ACC112 (cell line): ENCODE measurements at regions not wholly inside any gene's neighbourhood (a gene's known extent, or its start where the extent isn't known, plus 50 kb on each side); places are given as distances from the start of the nearest gene placed in this dataset.
"Not testable (repeated sequence)": the region's sequence is repeated elsewhere in the genome, so short reads cannot be mapped to it uniquely, and the experiment has no call there.

Experiments
- H2AFZ ChIP-seq: fragments of 200-600 bp; sonication (generic); one replicate; pipeline ENCODE4 v1.6.0; 2017; ENCODE audit warnings: antibody characterized with exemption, low read length; ENCODE audit not compliant: unreplicated experiment
- H3K27ac ChIP-seq: fragments of 200-600 bp; sonication (generic); 2 replicates; pipeline ENCODE4 v1.5.1; 2014; ENCODE audit warnings: low read depth, mild to moderate bottlenecking, antibody characterized with exemption, low read length, moderate library complexity
- H3K27me3 ChIP-seq: fragments of 200-600 bp; sonication (generic); 2 replicates; pipeline ENCODE4 v1.6.1; 2014; ENCODE audit warnings: mild to moderate bottlenecking, antibody characterized with exemption, low read length, moderate library complexity, mixed read lengths; ENCODE audit not compliant: insufficient read depth
- H3K36me3 ChIP-seq: fragments of 200-600 bp; sonication (generic); 2 replicates; pipeline ENCODE4 v1.6.1; 2016; ENCODE audit warnings: mild to moderate bottlenecking, antibody characterized with exemption, low read length, moderate library complexity, mixed read lengths; ENCODE audit not compliant: insufficient read depth
- H3K4me1 ChIP-seq: fragments of 200-600 bp; sonication (generic); one replicate; pipeline ENCODE4 v1.6.1; 2016; ENCODE audit warnings: low read length, mixed read lengths; ENCODE audit not compliant: insufficient read depth, unreplicated experiment, control insufficient read depth
- H3K4me3 ChIP-seq: fragments of 200-600 bp; sonication (generic); 2 replicates; pipeline ENCODE4 v1.5.1; 2014; ENCODE audit warnings: mild to moderate bottlenecking, low read depth, low read length
- H3K79me2 ChIP-seq: fragments of 200-600 bp; sonication (generic); one replicate; pipeline ENCODE4 v1.6.0; 2016; ENCODE audit warnings: low read length; ENCODE audit not compliant: control insufficient read depth, unreplicated experiment, insufficient read depth

DNA sequence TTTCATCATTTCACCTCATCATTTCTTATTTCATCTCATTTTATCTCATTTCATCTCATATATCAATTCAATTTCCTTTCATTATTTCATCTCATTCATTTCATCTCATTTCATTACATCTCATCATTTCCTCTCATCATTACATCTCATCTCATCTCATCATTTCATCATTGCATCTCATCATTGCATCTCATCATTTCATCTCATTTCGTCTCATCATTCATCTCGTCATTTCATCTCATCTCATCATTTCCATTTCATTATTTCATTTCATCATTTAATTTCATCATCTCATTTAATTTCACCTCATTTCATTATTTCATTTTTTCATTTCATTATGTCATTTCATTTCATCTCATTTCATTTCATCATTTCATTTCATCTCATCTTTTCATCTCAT, 168.5 kb upstream of the FAM72C start:
- not testable (repeated sequence) for H3K36me3 ChIP-seq, H3K4me3 ChIP-seq, H3K27ac ChIP-seq, H2AFZ ChIP-seq, H3K79me2 ChIP-seq, H3K27me3 ChIP-seq, H3K4me1 ChIP-seq

DNA sequence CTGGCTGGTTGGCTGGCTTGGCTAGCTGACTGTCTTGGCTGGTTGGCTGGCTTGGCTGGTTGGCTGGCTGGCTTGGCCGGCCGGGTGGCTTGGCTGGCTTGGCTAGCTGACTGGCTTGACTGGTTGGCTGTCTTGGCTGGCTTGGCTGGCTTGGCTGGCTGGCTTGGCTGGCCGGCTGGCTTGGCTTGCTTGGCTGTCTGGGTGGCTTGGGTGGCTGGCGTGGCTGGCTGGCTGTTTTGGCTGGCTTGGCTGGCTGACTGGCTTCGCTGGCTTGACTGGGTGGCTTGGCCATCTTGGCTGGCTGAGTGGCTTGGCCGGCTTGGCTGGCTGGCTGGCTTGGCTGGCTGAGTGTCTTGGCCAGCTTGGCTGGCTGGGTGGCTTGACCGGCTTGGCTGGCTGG, 133.2 kb upstream of the FAM72C start:
- not testable (repeated sequence) for H3K27ac ChIP-seq, H3K4me3 ChIP-seq, H3K4me1 ChIP-seq, H2AFZ ChIP-seq, H3K79me2 ChIP-seq, H3K36me3 ChIP-seq, H3K27me3 ChIP-seq

DNA sequence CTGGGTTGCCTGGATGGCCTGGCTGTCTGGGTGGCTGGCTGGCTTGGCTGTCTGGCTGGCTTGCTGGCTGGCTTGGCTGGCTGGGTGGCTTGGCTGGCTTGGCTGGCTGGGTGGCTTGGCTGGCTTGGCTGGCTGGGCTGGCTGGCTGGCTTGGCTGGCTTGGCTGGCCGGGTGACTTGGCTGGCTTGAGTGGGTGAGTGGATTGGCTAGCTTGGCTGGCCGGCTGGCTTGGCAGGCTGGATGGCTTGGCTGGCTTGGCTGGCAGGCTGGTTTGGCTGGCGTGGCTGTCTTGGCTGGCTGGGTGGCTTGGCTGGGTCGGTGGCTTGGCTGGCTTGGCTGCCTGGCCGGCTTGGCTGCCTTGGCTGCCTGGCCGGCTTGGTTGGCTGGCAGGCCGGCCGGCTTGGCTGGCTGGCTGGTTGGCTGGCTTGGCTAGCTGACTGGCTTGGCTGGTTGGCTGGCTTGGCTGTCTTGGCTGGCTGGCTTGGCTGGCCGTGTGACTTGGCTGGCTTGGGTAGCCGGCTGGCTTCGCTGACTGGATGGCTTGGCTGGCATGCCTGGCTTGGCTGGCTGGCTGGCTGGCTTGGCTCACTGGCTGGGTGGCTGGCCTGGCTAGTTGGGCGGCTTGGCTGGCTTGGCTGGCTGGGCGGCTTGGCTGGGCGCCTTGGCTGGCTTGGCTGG, 132.4 kb upstream of the FAM72C start:
- not testable (repeated sequence) for H3K27me3 ChIP-seq, H3K79me2 ChIP-seq, H3K27ac ChIP-seq, H2AFZ ChIP-seq, H3K4me3 ChIP-seq, H3K36me3 ChIP-seq, H3K4me1 ChIP-seq

DNA sequence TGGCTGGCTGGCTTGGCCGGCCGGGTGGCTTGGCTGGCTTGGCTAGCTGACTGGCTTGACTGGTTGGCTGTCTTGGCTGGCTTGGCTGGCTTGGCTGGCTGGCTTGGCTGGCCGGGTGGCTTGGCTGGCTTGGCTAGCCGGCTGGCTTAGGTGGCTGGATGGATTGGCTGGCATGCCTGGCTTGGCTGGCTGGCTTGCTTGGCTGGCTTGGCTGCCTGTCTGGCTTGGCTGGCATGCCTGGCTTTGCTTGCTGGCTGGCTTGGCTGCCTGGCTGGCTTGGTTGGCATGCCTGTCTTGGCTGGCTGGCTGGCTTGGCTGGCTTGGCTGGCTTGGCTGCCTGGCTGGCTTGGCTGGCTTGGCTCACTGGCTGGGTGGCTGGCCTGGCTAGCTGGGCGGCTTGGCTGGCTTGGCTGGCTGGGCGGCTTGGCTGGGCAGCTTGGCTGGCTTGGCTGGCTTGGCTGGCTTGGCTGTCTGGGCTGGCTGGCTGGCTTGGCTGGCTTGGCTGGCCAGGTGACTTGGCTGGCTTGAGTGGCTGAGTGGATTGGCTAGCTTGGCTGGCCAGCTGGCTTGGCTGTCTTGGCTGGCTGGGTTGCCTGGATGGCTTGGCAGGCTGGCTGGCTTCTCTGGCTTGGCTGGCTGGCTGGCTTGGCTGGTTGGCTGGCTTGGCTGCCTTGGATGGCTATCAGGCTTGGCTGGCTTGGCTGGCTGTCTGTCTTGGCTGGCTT, 131.5 kb upstream of the FAM72C start:
- H3K79me2 ChIP-seq, H3K36me3 ChIP-seq, H2AFZ ChIP-seq, H3K4me1 ChIP-seq, H3K27me3 ChIP-seq, H3K27ac ChIP-seq, H3K4me3 ChIP-seq: not testable (repeated sequence)

DNA sequence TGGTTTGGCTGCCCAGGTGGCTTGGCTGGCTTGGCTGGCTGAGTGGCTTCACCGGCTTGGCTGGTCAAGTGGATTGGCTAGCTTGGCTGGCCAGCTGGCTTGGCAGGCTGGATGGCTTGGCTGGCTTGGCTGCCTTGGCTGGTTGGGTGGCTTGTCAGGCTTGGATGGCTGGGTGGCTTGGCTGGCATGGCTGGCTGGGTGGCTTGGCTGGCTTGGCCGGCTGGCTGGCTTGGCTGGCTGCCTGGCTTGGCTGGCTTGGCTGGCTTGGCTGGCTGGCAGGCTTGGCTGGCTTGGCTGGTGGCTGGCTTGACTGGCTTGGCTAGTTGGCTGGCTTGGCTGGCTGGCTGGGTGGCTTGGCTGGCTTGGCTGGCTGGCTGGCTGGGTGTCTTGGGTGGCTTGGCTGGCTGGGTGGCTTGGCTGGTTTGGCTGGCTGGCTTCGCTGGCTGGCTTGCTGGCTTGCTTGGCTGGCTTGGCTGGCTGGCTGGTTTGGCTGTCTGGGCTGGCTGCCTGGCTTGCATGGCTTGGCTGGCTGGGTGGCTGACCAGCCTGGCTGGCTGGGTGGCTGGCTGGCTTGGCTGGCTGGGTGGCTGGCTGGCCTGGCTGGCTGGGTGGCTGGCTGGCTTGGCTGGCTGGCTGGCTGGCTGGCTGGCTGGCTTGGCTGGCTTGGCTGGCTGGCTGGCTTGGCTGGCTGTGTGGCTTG, 130.4 kb upstream of the FAM72C start:
- not testable (repeated sequence) for H3K4me1 ChIP-seq, H2AFZ ChIP-seq, H3K27ac ChIP-seq, H3K36me3 ChIP-seq, H3K27me3 ChIP-seq, H3K79me2 ChIP-seq, H3K4me3 ChIP-seq

DNA sequence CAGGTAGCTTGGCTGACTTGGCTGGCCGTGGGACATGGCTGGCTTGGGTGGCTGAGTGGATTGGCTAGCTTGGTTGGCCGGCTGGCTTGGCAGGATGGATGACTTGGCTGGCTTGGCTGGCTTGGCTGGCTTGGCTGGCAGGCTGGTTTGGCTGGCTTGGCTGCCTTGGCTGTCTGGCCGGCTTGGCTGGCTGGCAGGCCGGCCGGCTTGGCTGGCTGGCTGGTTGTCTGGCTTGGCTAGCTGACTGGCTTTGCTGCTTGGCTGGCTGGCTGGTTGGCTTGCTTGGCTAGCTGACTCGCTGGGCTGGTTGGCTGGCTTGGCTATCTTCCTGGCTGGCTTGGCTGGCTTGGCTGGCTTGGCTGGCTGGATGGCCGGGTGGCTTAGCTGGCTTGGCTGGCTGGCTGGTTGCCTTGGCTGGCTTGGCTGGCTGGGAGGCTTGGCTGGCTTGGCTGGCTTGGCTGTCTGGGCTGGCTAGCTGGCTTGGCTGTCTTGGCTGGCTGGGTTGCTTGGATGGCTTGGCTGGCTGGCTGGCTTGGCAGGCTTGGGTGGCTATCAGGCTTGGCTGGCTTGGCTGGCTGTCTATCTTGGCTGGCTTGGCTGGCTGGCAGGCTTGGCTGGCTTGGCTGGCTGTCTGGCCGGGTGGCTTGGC, 129.7 kb upstream of the FAM72C start:
- Histone ChIP-seq H3K79me2 (no peaks in the 10 kb centered on the region), H3K27ac (no peak overlapping the region), H3K4me3 (no peak overlapping the region), H3K36me3 (no peaks in the 10 kb centered on the region), H2AFZ (no peak overlapping the region), H3K4me1 (no peaks in the 10 kb centered on the region), H3K27me3 (no peaks in the 10 kb centered on the region)

DNA sequence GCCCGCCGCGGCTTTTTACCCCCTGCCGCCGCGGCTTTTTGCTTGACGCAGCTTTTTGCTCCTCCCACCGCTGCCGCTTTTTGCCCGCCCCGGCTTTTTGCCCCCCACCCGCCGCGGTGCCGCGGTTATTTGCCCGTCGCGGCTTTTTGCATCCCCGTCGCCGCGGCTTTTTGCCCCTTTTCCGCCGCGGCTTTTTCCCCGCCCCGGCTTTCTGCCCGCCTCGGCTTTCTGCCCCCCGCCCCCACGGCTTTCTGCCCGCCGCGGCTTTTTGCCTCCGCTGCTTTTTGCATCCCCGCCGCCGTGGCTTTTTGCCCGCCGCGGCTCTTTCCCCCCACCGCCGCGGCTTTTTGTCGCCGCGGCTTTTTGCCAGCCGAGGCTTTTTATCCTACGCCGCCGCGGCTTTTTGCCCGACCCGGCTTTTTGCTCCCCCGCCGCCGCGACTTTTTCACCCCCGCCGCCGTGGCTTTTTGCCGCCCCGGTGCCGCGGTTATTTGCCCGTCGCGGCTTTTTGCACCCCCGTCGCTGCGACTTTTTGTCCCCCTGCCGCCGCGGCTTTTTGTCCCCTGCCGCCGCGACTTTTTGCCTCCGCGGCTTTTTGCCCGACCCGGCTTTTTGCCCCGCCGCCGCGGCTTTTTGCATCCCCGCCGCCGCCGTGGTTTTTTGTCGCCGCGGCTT, 105.5 kb upstream of the FAM72C start:
- not testable (repeated sequence) for H3K36me3 ChIP-seq, H3K27ac ChIP-seq
- peak overlapping the region; percentile 75 for H3K4me3 ChIP-seq

DNA sequence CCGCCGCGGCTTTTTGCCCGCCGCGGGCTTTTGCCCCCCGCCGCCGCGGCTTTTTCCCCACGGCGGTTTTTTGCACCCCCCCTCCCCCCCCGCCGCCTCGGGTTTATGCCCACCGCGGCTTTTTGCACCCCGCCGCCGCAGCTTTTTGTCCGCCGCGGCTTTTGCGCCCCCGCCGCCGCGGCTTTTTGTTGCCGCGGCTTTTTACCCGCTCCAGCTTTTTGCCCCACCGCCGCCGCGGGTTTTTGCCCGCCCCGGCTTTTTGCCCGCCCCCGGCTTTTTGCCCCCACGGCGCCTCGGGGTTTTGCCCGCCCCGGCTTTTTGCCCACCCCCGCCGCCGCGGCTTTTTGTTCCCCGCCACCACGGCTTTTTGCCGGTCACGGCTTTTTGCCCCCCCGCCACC, 104.9 kb upstream of the FAM72C start:
- H3K27me3 ChIP-seq, H3K27ac ChIP-seq, H3K36me3 ChIP-seq, H2AFZ ChIP-seq, H3K79me2 ChIP-seq, H3K4me1 ChIP-seq: not testable (repeated sequence)
- peak overlapping the region; percentile 75 for H3K4me3 ChIP-seq

More for the DNA sequence above, 105.5 kb upstream of the FAM72C start:
- not testable (repeated sequence) for H3K79me2 ChIP-seq, H2AFZ ChIP-seq, H3K27me3 ChIP-seq, H3K4me1 ChIP-seq

DNA sequence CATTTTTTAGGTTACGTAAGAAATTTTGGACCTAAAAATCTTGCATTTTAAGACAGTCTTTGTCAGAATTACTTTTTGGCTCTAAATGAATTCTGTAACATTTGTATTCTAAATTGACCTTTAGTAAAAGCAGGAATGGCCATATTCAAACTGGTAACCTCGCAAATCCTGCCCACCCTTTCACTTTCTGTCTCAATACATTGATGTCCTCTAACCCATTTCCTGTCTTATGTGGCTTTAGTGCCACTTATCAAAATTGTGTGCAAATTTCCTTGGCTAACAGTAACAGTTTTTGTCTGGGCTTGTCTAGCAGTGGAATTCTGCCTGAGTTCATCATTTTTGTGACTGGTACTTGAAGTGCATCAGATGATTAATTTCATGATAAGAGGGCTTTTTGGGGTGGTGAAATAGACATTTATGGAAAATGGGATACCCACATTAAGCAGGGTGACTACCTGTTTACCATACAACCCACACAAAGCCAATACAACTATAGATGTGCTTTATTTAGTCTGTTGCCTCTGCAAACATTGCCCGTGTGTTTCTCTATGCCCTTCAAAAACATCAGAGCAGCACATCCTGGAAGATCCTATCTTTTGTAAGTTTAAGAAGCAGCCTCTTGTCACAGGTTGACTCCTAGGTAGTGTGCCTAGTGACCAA, 98.7 kb upstream of the FAM72C start:
- not testable (repeated sequence) for H3K36me3 ChIP-seq, H3K79me2 ChIP-seq, H3K4me1 ChIP-seq, H3K4me3 ChIP-seq, H2AFZ ChIP-seq, H3K27ac ChIP-seq, H3K27me3 ChIP-seq

DNA sequence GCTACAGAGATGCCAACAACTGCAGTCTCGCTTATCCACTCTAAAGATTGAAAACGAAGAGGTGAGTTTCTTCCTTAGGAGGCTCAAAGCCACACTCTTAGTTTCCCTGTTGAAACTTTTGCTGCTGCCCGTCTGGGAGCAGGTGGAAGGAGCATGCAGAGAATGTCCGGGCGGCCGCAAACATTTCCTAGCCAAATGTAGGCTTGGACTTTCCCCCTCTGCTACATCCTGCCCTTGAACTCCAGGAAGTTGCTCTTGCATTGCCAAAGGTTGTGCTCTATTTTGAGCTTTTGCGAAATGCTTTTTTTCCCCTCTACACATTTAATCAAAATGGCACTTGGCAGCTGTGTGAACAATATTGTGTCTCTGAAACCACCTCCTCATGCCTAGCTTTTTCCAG, 95.3 kb upstream of the FAM72C start:
- H3K27me3 ChIP-seq, H3K4me1 ChIP-seq, H2AFZ ChIP-seq, H3K79me2 ChIP-seq, H3K27ac ChIP-seq, H3K4me3 ChIP-seq, H3K36me3 ChIP-seq: not testable (repeated sequence)
